ENCODE measurements at regions not wholly inside any gene's neighbourhood (a gene's known extent, or its start where the extent isn't known, plus 50 kb on each side); places are given as distances from the start of the nearest gene placed in this dataset.

DNA sequence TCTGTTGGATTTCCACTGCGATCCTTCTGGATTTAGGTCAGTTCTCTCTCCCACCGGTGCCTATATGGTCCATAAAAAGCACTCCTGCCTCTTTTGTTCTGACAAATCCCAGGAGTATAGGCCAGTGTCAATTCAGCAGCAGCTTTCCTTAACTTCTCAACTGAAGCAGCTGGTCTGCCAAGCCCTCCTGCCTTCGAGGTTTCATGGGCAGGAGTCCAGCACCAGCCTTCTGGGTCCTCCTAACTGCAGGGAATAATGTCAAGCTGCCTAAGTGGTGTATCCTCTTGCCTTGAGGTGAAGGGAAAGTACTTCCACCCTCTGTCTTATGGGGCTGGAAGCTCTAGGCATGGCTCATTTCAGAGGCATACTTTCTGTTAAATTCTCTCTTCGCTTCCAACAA lies 149.4 kb upstream of the NCAM1 start:
- no TSS peak for BruUV-seq (replicated peaks)
- H3K9me2 ChIP-seq (ENCODE audit: insufficient read depth): no peaks in the 10 kb centered on the region
- ATAC-seq (no peak), DNase-seq (ENCODE audit: low read depth, low spot score) (no peak)
- H3K9ac ChIP-seq (ENCODE audit: low read length): no peak overlapping the region
- H3K4me1 ChIP-seq (ENCODE audit: control insufficient read depth in 1 of 2, insufficient read depth in 2 of 2, low read length in 2 of 2): no peaks in the 10 kb centered on the region
- H3K36me3 ChIP-seq (ENCODE audit: control insufficient read depth in 1 of 2, insufficient read depth in 2 of 2, low read length in 2 of 2): no peaks in the 10 kb centered on the region
- H3K79me2 ChIP-seq (ENCODE audit: insufficient read depth, low read length): no peaks in the 10 kb centered on the region
- intact Hi-C loops (cut with micrococcal nuclease): no loop called here
- no peaks in the 10 kb centered on the region; the same call in 1 of the 2 replicates for H3K27me3 ChIP-seq (ENCODE audit: insufficient read depth, low read length)
- POLR2A ChIA-PET: no interaction called here
- no peak overlapping the region for H2AFZ ChIP-seq (ENCODE audit: low read depth, low read length, poor library complexity, severe bottlenecking)
- no peak overlapping the region for H3K4me2 ChIP-seq (ENCODE audit: low read length)
- TF ChIP-seq CBX3 (IDR thresholded peaks at IDR 0.05; ENCODE audit: low read depth) (no peak), ZFX (IDR thresholded peaks at IDR 0.05) (no peak), EZH2 (IDR thresholded peaks at IDR 0.05) (no peak), EZH2phosphoT487 (IDR thresholded peaks at IDR 0.05; ENCODE audit: borderline replicate concordance) (no peak), SIN3A (IDR thresholded peaks at IDR 0.05; ENCODE audit: low read depth) (no peak), POLR2A (IDR thresholded peaks at IDR 0.05; ENCODE audit: borderline replicate concordance, extremely low read depth, insufficient read depth, insufficient read length) (no peak), FOSL1 (IDR thresholded peaks at IDR 0.05; ENCODE audit: low read depth) (no peak), ELF1 (IDR thresholded peaks at IDR 0.05; ENCODE audit: borderline replicate concordance, low read depth) (no peak), EGR1 (IDR thresholded peaks at IDR 0.05; ENCODE audit: low read depth) (no peak), POLR2AphosphoS5 (IDR thresholded peaks at IDR 0.05; ENCODE audit: low read depth, low read length) (no peak), SRF (IDR thresholded peaks at IDR 0.05; ENCODE audit: low read depth) (no peak), SP1 (IDR thresholded peaks at IDR 0.05; ENCODE audit: low read depth) (no peak), CEBPB (IDR thresholded peaks at IDR 0.05; ENCODE audit: low read depth) (no peak), TCF7L2 (IDR thresholded peaks at IDR 0.05; ENCODE audit: borderline replicate concordance, extremely low read depth, insufficient read depth, insufficient read length) (no peak), RAD21 (IDR thresholded peaks at IDR 0.05; ENCODE audit: low read depth) (no peak), YY1 (IDR thresholded peaks at IDR 0.05; ENCODE audit: extremely low read depth, insufficient replicate concordance, low read depth, low read length) (no peak)
- TF ChIP-seq, protein P1, sequence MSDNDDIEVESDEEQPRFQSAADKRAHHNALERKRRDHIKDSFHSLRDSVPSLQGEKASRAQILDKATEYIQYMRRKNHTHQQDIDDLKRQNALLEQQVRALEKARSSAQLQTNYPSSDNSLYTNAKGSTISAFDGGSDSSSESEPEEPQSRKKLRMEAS (IDR thresholded peaks at IDR 0.05): no peak
- TF ChIP-seq, protein P2, sequence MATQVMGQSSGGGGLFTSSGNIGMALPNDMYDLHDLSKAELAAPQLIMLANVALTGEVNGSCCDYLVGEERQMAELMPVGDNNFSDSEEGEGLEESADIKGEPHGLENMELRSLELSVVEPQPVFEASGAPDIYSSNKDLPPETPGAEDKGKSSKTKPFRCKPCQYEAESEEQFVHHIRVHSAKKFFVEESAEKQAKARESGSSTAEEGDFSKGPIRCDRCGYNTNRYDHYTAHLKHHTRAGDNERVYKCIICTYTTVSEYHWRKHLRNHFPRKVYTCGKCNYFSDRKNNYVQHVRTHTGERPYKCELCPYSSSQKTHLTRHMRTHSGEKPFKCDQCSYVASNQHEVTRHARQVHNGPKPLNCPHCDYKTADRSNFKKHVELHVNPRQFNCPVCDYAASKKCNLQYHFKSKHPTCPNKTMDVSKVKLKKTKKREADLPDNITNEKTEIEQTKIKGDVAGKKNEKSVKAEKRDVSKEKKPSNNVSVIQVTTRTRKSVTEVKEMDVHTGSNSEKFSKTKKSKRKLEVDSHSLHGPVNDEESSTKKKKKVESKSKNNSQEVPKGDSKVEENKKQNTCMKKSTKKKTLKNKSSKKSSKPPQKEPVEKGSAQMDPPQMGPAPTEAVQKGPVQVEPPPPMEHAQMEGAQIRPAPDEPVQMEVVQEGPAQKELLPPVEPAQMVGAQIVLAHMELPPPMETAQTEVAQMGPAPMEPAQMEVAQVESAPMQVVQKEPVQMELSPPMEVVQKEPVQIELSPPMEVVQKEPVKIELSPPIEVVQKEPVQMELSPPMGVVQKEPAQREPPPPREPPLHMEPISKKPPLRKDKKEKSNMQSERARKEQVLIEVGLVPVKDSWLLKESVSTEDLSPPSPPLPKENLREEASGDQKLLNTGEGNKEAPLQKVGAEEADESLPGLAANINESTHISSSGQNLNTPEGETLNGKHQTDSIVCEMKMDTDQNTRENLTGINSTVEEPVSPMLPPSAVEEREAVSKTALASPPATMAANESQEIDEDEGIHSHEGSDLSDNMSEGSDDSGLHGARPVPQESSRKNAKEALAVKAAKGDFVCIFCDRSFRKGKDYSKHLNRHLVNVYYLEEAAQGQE (IDR thresholded peaks at IDR 0.05; ENCODE audit: low read depth): no peak
- TF ChIP-seq, protein P3, sequence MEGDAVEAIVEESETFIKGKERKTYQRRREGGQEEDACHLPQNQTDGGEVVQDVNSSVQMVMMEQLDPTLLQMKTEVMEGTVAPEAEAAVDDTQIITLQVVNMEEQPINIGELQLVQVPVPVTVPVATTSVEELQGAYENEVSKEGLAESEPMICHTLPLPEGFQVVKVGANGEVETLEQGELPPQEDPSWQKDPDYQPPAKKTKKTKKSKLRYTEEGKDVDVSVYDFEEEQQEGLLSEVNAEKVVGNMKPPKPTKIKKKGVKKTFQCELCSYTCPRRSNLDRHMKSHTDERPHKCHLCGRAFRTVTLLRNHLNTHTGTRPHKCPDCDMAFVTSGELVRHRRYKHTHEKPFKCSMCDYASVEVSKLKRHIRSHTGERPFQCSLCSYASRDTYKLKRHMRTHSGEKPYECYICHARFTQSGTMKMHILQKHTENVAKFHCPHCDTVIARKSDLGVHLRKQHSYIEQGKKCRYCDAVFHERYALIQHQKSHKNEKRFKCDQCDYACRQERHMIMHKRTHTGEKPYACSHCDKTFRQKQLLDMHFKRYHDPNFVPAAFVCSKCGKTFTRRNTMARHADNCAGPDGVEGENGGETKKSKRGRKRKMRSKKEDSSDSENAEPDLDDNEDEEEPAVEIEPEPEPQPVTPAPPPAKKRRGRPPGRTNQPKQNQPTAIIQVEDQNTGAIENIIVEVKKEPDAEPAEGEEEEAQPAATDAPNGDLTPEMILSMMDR (IDR thresholded peaks at IDR 0.05 in 2 of 3, conservative IDR thresholded peaks at IDR 0.05 in 1 of 3; ENCODE audit: borderline replicate concordance in 1 of 3, insufficient read depth in 1 of 3, low read depth in 2 of 3, low read length in 2 of 3): no peak
- TF ChIP-seq, protein P4, sequence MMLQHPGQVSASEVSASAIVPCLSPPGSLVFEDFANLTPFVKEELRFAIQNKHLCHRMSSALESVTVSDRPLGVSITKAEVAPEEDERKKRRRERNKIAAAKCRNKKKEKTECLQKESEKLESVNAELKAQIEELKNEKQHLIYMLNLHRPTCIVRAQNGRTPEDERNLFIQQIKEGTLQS (IDR thresholded peaks at IDR 0.05): no peak
- no peak overlapping the region for H3K4me3 ChIP-seq (replicated peaks in 1 of 2; ENCODE audit: low read depth in 1 of 2, low read length in 2 of 2)
- CTCF ChIA-PET: no interaction called here
- RAD21 ChIA-PET (ENCODE audit: low non-redundant PET in 1 of 2, low total read pairs in 2 of 2, uncharacterized antibody in 2 of 2, unreplicated experiment in 2 of 2): no interaction called here
- H3K9me3 ChIP-seq (ENCODE audit: control insufficient read depth in 1 of 2, insufficient read depth in 1 of 2, low read depth in 1 of 2, low read length in 2 of 2): no peaks in the 10 kb centered on the region
- no peak overlapping the region for H3K27ac ChIP-seq (ENCODE audit: low read depth, low read length)
- no peaks in the 10 kb centered on the region for H4K20me1 ChIP-seq (ENCODE audit: insufficient read depth)

Measured in HCT116 (cell line).